T follicular helper cell (primary cell): ENCODE measurements at regions not wholly inside any gene's neighbourhood (a gene's known extent, or its start where the extent isn't known, plus 50 kb on each side); places are given as distances from the start of the nearest gene placed in this dataset.
"Not testable (repeated sequence)": the region's sequence is repeated elsewhere in the genome, so short reads cannot be mapped to it uniquely, and the experiment has no call there.

Experiments
- DNase-seq: peaks from one replicate; pipeline ENCODE4 v3.0.0-alpha.2; 2020; ENCODE audit warnings: low read depth

- DNase-seq = no peak
Measured at GRCh38 chr12:68984796-68985573, 52.0 kb upstream of the CPM start.

- not testable (repeated sequence) for DNase-seq
Measured at GRCh38 chr12:68997526-68997925, 64.6 kb upstream of the CPM start.

GRCh38 chr12:68998041-68998440, 65.1 kb upstream of the CPM start:
- no peak for DNase-seq

- DNase-seq = no peak
Measured at GRCh38 chr12:69000074-69000473, 67.1 kb upstream of the CPM start.

- DNase-seq = no peak
Measured at GRCh38 chr12:69000540-69001243, 67.7 kb upstream of the CPM start.

- DNase-seq = no peak
Measured at GRCh38 chr12:69001251-69001650, 68.3 kb upstream of the CPM start.

GRCh38 chr12:69002969-69003368, 70.0 kb upstream of the CPM start:
- no peak for DNase-seq

GRCh38 chr12:69003991-69004390, 71.0 kb upstream of the CPM start:
- DNase-seq = no peak

GRCh38 chr12:69007101-69007854, 74.3 kb upstream of the CPM start:
- DNase-seq = no peak

GRCh38 chr12:69007855-69008351, 74.9 kb upstream of the CPM start:
- no peak for DNase-seq

GRCh38 chr12:69008520-69008919, 75.5 kb upstream of the CPM start:
- no peak for DNase-seq

- DNase-seq = no peak
Measured at GRCh38 chr12:69014047-69014446, 81.1 kb upstream of the CPM start.

- no peak for DNase-seq
Measured at GRCh38 chr12:69015017-69015416, 82.0 kb upstream of the CPM start.

- no peak for DNase-seq
Measured at GRCh38 chr12:69015831-69016230, 82.9 kb upstream of the CPM start.

GRCh38 chr12:69019082-69019481, 86.1 kb upstream of the CPM start:
- no peak for DNase-seq

GRCh38 chr12:69019910-69020309, 86.9 kb upstream of the CPM start:
- DNase-seq = no peak

GRCh38 chr12:69022674-69023073, 89.7 kb upstream of the CPM start:
- DNase-seq = no peak

GRCh38 chr12:69023840-69024239, 90.9 kb upstream of the CPM start:
- no peak for DNase-seq

GRCh38 chr12:69024413-69024812, 91.4 kb upstream of the CPM start:
- DNase-seq = no peak

- DNase-seq = no peak
Measured at GRCh38 chr12:69024907-69025306, 91.9 kb upstream of the CPM start.

GRCh38 chr12:69026336-69026735, 93.4 kb upstream of the CPM start:
- no peak for DNase-seq

- no peak for DNase-seq
Measured at GRCh38 chr12:69027411-69027881, 94.5 kb upstream of the CPM start.
